ENCODE measurements at regions not wholly inside any gene's neighbourhood (a gene's known extent, or its start where the extent isn't known, plus 50 kb on each side); places are given as distances from the start of the nearest gene placed in this dataset.

DNA sequence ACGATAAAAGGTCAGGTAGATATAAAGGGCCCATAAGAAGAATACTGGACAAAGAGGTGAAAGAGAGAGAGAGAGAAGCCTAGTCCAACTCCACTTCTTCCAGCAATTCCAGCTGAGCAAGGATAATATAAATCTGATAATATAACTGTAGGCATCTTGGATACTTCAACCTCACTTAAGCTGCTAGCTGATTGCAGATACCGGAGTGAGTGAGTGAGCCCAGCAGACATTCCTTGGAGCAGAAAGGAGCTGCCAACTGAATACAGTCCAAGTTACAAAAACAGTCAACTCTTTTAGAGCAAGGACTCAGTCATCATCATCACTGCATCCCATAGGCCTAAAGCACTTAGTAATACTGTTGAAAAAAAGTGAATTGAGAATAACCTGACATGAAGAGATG is 387.6 kb downstream of the SLITRK6 start:
- H3K4me3 ChIP-seq, result no peak overlapping the region
- no peak for ATAC-seq (replicated peaks in 6 of 8)
- H3K27ac ChIP-seq, result no peak overlapping the region
- no peaks in the 10 kb centered on the region for H3K4me1 ChIP-seq (replicated peaks in 1 of 2)
- in situ Hi-C loops (cut with MboI; ENCODE audit: low pct_unique_long_range_greater_than_20kb in 2 of 9, low sequenced_read_pairs in 9 of 9, unreplicated experiment in 9 of 9), result no loop called here
- WGBS, 10 experiments, result 18 to 100% (median 86%) methylated on average over 2 of the region's 2 CpGs; no CpG with 5 or more reads in 4 of the 10 experiments

DNA sequence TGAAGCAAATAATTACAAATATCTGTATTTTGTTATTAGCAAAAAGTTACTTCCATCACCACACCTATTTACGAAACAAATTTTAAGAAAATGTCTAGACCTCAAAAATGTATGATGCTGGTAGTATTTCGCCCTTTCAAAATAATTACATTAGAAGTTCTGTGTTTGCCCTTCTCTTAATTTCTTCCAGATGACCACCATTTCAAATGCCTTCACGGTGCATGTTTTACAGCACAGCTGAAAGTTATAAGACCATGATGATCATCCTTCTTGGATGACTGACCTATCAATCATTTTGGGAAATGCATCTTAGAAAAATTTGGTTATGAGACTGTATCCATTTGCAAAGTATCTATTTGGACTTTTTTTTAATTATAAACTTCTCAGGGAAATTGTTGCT is 390.8 kb downstream of the SLITRK6 start:
- H3K27ac ChIP-seq, result no peak overlapping the region
- no peak for ATAC-seq (replicated peaks in 6 of 8)
- H3K4me3 ChIP-seq, result no peak overlapping the region
- in situ Hi-C loops (cut with MboI; ENCODE audit: low pct_unique_long_range_greater_than_20kb in 2 of 9, low sequenced_read_pairs in 9 of 9, unreplicated experiment in 9 of 9), result no loop called here
- no peaks in the 10 kb centered on the region for H3K4me1 ChIP-seq (replicated peaks in 1 of 2)
- 6 to 100% (median 93%) methylated on average over 2 to 3 of the region's 3 CpGs for WGBS, 10 experiments

DNA sequence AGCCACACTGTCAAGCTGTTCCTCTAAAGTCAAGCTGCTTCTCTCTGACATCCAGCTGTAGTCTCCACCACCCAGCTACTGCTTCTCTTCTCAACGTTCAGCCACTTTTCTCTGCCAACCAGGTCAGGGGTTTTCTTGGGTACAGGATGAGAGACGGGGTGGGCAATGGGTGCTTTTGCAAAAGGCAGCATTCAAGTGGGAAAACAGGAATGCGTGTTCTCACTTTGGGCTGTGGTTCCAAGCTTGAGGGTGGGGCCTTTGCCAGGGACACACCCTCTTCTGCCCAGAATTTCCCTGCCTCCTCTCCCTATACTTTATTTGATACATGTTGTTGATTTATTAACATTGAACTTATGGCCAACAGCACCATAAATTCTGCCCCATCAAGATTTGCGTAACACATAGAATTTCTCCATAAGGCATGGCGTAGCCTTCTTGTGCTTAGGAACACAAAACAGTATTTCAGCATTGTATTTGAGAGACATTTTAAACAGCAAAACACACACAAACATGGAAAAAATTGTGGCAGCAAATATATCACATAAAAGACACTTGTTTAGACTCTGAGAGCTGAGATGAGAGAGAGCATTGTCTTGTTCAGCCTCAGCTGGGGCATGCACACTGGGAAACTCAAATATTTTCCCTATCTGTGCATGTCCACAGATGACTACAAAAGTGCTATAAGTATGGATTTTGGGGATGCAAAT is 392.8 kb downstream of the SLITRK6 start:
- 0 to 97% (median 69%) methylated on average over 1 to 5 of the region's 5 CpGs; no CpG with 5 or more reads in 2 of the 10 experiments for WGBS, 10 experiments
- Histone ChIP-seq H3K4me1 (replicated peaks in 1 of 2) (no peaks in the 10 kb centered on the region), H3K4me3 (no peak overlapping the region), H3K27ac (no peak overlapping the region)
- ATAC-seq (replicated peaks in 6 of 8), result peak in 1 of 8 experiments; percentile 34
- in situ Hi-C loops (cut with MboI; ENCODE audit: low pct_unique_long_range_greater_than_20kb in 2 of 9, low sequenced_read_pairs in 9 of 9, unreplicated experiment in 9 of 9), result no loop called here

DNA sequence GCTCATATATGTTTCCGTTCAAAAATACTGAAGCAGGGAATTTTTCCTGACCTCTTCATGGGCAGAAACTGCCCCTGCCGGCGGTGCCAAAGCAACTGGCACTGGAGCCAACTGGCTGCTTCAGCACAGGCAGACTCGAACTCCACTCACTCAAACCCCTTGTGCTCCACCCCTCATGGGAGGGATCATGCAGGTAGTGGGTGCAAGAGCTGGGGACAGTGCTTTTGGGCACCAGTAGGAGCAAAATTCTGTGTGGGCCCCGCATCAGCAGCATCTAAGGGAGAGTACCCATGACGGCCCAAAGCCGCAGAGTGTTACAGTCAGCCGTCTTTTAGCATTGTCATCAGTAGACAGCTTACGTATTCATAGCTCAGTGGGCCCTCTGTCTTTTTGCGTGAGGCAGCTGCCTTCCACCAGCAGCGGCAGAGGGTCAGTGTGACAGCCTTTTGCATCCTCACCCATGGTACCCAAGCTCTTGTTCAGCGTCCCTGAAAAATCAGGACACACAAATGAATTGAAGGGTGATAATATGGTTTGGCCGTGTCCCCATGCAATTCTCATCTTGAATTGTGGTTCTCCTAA is 393.8 kb downstream of the SLITRK6 start:
- Histone ChIP-seq H3K27ac (no peak overlapping the region), H3K4me3 (no peak overlapping the region), H3K4me1 (replicated peaks in 1 of 2) (no peaks in the 10 kb centered on the region)
- in situ Hi-C loops (cut with MboI; ENCODE audit: low pct_unique_long_range_greater_than_20kb in 2 of 9, low sequenced_read_pairs in 9 of 9, unreplicated experiment in 9 of 9), result no loop called here
- 56 to 100% (median 80%) methylated on average over 1 to 11 of the region's 13 CpGs; no CpG with 5 or more reads in 1 of the 10 experiments for WGBS, 10 experiments
- no peak for ATAC-seq (replicated peaks in 6 of 8)

DNA sequence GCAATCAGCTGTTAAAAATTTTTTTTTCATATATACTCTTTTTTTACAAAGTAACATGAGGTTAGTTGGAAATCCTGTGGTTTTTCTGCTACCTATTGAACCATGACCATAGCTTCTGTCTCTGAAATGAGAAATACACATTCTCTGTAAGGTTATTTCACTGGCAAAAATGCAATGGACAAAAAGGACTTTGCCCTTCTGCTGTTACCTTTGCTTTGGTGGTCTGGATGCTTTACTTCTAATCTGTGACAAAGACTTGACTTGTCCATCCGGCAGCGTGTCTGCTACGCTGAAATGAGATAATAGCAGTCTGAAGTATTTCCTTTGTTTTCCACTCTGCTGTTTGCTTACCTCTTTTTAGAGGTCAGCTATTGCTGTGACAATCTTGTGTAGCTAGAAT is 412.8 kb downstream of the SLITRK6 start:
- 4 to 73% (median 30%) methylated on average over 2 to 3 of the region's 3 CpGs; no CpG with 5 or more reads in 1 of the 10 experiments for WGBS, 10 experiments
- in situ Hi-C loops (cut with MboI; ENCODE audit: low pct_unique_long_range_greater_than_20kb in 2 of 9, low sequenced_read_pairs in 9 of 9, unreplicated experiment in 9 of 9), result no loop called here

DNA sequence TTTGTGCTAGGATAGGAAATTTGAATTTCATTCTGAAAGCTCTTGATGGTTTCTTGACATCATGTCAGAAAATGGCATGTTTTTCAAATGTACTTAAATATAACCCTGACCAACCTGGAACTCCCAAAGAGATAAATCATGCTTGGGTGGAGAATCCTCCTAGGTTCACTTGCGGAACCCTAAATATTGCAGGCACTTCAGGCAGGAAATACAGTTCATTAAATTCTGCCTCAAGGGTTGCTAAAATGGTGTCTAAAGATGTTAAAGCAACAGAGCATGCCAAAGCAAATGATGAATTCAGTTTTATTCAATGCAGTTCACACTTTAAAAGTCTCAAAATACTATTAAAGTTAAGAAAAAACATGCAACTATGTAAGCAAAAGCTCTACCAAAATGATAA is 415.9 kb downstream of the SLITRK6 start:
- in situ Hi-C loops (cut with MboI; ENCODE audit: low pct_unique_long_range_greater_than_20kb in 2 of 9, low sequenced_read_pairs in 9 of 9, unreplicated experiment in 9 of 9), result no loop called here

More for the DNA sequence above, 412.8 kb downstream of the SLITRK6 start:
- no peak for ATAC-seq (replicated peaks in 6 of 8)
- H3K27ac ChIP-seq, result no peak overlapping the region
- peaks cover 0 to 5% of the 10 kb centered on the region in 2 donors for H3K4me1 ChIP-seq (replicated peaks in 1 of 2)
- no peak overlapping the region for H3K4me3 ChIP-seq

DNA sequence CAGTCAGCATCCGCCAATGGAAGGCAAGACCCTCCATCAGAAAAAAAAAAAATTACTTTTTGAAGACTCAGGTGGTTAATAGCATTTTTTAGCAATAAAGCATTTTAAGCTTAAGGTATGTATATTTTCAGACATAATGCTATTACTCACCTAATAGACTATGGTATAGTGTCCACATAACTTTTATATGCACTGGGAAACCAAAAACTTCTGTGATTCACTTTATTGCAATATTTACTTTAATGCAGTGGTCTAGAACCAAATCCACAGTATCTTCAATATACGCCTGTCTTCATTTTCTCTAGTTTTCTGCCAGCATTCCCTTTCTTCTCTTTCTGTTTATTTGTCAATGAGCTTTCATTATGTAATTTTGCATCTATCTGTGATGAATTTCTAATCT is 418.1 kb downstream of the SLITRK6 start:
- in situ Hi-C loops (cut with MboI; ENCODE audit: low pct_unique_long_range_greater_than_20kb in 2 of 9, low sequenced_read_pairs in 9 of 9, unreplicated experiment in 9 of 9), result no loop called here
- no peak for ATAC-seq (replicated peaks in 6 of 8)
- Histone ChIP-seq H3K4me1 (replicated peaks in 1 of 2) (no peaks in the 10 kb centered on the region), H3K27ac (no peak overlapping the region), H3K4me3 (no peak overlapping the region)
- 0 to 100% (median 86%) methylated on average over 1 to 2 of the region's 2 CpGs; no CpG with 5 or more reads in 1 of the 10 experiments for WGBS, 10 experiments

More for the DNA sequence above, 415.9 kb downstream of the SLITRK6 start:
- peaks cover 0 to 5% of the 10 kb centered on the region in 2 donors for H3K4me1 ChIP-seq (replicated peaks in 1 of 2)
- no peak overlapping the region for H3K4me3 ChIP-seq
- ATAC-seq (replicated peaks in 6 of 8), result no peak
- WGBS, 10 experiments, result 0 to 100% (median 100%) methylated on average over 1 of the region's 1 CpG; no CpG with 5 or more reads in 2 of the 10 experiments
- H3K27ac ChIP-seq, result no peak overlapping the region

DNA sequence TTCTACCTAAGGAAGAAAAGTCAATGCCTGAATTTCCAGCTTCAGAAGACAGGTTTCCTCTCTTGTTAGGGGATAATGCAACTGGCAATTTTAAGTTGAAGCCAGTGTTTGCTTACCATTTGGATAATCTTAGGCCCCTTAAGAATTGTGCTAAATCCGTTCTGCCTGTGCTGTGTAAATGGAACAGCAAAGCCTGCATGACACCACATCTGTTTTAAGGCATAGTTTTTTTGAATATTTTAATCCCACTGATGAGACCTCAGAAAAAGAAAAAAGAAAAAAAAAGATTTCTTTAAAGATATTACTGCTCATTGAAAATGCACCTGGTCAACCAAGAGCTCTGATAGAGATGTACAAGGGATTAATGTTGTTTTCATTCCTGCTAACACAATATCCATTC is 419.2 kb downstream of the SLITRK6 start:
- 0 to 100% (median 86%) methylated on average over 1 of the region's 1 CpG; no CpG with 5 or more reads in 3 of the 10 experiments for WGBS, 10 experiments
- Histone ChIP-seq H3K4me3 (no peak overlapping the region), H3K27ac (no peak overlapping the region), H3K4me1 (replicated peaks in 1 of 2) (no peaks in the 10 kb centered on the region)
- in situ Hi-C loops (cut with MboI; ENCODE audit: low pct_unique_long_range_greater_than_20kb in 2 of 9, low sequenced_read_pairs in 9 of 9, unreplicated experiment in 9 of 9), result no loop called here
- no peak for ATAC-seq (replicated peaks in 6 of 8)

DNA sequence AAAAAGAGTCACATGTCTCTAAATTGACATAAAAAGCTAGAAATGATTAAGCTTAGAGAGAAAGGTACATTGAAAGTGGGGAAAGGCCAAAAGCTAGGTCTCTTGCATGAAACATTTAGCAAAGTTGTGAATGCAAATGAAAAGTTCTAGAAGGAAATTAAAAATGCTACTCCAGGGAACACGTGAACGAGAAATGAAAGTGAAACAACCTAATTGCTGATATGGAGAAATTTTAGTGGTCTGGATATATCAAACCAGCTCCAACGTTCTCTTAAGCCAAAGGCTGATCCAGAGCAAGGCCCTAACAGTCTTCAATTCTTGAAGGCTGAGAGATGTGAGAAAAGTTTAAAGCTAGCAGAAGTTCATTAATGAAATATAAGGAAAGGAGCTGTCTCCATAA is 419.8 kb downstream of the SLITRK6 start:
- 0 to 89% (median 39%) methylated on average over 1 to 3 of the region's 3 CpGs for WGBS, 10 experiments
- ATAC-seq (replicated peaks in 6 of 8), result no peak
- Histone ChIP-seq H3K4me1 (replicated peaks in 1 of 2) (no peaks in the 10 kb centered on the region), H3K27ac (no peak overlapping the region), H3K4me3 (no peak overlapping the region)
- in situ Hi-C loops (cut with MboI; ENCODE audit: low pct_unique_long_range_greater_than_20kb in 2 of 9, low sequenced_read_pairs in 9 of 9, unreplicated experiment in 9 of 9), result no loop called here

DNA sequence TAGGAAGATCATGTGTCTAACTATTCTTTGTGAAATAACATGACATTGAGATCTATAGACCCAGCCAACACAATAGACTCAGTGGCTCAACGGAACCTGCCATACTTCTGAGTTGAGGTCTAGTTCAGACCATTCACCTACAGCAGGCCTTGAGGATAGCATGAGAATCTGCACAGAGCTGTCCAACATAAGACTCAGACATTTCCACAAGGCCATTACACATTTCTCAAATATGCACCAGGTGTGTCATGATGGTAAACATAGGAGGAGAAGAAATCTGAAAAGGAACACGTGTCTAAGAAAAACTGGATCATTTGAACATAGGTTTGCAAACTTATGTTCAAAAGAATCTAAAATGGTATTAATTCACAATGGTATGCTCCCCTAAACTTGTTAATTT is 421.4 kb downstream of the SLITRK6 start:
- in situ Hi-C loops (cut with MboI; ENCODE audit: low pct_unique_long_range_greater_than_20kb in 2 of 9, low sequenced_read_pairs in 9 of 9, unreplicated experiment in 9 of 9), result no loop called here
- 0 to 92% (median 80%) methylated on average over 1 to 2 of the region's 2 CpGs; no CpG with 5 or more reads in 3 of the 10 experiments for whole genome bisulfite sequencing, 10 experiments
- ATAC-seq (replicated peaks in 6 of 8), result no peak
- Histone ChIP-seq H3K4me1 (replicated peaks in 1 of 2) (no peaks in the 10 kb centered on the region), H3K27ac (no peak overlapping the region), H3K4me3 (no peak overlapping the region)

DNA sequence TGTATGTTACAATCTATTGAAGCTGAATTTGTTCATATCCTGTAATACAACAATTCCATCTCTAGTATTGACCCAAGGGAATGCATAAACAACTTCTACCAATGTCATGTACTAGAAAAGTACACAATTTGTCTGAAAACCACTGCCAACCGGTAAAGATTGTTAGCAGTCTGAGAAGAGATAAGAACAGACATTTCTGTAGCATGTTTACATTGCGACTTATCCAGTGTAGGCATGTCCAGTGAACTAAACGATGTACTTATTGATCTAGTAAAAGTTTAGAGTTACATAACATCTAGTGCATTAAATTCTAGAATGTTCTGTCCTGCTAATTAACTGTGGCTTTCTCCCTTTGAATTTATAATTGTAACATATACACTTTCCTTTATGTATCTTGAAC is 425.9 kb downstream of the SLITRK6 start:
- in situ Hi-C loops (cut with MboI; ENCODE audit: low pct_unique_long_range_greater_than_20kb in 2 of 9, low sequenced_read_pairs in 9 of 9, unreplicated experiment in 9 of 9), result no loop called here
- no peaks in the 10 kb centered on the region for H3K4me1 ChIP-seq (replicated peaks in 1 of 2)
- no peak overlapping the region for H3K27ac ChIP-seq
- ATAC-seq (replicated peaks in 6 of 8), result no peak
- no peak overlapping the region for H3K4me3 ChIP-seq
- WGBS, 10 experiments, result 0 to 100% (median 89%) methylated on average over 1 to 3 of the region's 3 CpGs

DNA sequence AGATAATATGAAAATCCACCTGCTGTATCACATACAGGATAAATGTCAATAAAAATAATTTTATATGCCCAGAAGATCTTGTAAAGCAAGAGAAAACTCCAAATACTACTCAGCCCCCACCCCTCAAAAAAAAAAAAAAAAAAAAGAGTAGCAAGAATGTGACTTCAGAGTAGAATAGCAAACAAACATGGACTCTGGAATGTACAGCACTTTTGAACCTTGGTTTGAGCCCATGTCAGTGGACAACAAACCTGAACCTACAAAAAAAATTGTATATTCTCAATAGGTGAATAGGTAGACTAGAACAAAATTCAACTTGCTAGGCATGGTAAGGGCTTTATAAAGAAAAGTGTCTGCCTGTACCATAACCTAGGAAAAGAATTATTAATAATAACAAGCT is 428.0 kb downstream of the SLITRK6 start:
- Histone ChIP-seq H3K4me1 (replicated peaks in 1 of 2) (peaks cover 0 to 3% of the 10 kb centered on the region in 2 donors), H3K27ac (no peak overlapping the region), H3K4me3 (no peak overlapping the region)
- in situ Hi-C loops (cut with MboI; ENCODE audit: low pct_unique_long_range_greater_than_20kb in 2 of 9, low sequenced_read_pairs in 9 of 9, unreplicated experiment in 9 of 9), result no loop called here
- ATAC-seq (replicated peaks in 6 of 8), result no peak

DNA sequence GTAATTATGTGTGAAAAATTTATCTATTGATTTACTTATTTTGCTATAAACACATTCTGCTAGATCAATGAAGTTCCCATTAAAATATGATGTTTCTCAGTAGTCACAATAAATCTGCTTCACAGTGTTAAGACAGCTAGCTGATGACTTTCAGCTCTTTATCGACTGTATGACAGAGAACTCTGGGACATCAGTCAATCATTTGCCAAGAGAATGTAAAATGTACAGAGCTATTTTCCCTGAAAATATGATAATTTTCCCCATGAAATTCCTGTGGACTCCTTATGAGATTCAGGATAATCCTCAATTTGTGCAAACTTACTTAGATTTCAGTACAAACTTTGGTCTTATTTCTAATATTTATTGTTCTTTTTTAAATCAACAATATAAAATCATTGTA is 430.5 kb downstream of the SLITRK6 start:
- Histone ChIP-seq H3K4me3 (no peak overlapping the region), H3K4me1 (replicated peaks in 1 of 2) (peaks cover 0 to 3% of the 10 kb centered on the region in 2 donors), H3K27ac (no peak overlapping the region)
- ATAC-seq (replicated peaks in 6 of 8), result no peak
- 0 to 92% (median 63%) methylated on average over 1 of the region's 1 CpG; no CpG with 5 or more reads in 2 of the 10 experiments for WGBS, 10 experiments
- in situ Hi-C loops (cut with MboI; ENCODE audit: low pct_unique_long_range_greater_than_20kb in 2 of 9, low sequenced_read_pairs in 9 of 9, unreplicated experiment in 9 of 9), result no loop called here

DNA sequence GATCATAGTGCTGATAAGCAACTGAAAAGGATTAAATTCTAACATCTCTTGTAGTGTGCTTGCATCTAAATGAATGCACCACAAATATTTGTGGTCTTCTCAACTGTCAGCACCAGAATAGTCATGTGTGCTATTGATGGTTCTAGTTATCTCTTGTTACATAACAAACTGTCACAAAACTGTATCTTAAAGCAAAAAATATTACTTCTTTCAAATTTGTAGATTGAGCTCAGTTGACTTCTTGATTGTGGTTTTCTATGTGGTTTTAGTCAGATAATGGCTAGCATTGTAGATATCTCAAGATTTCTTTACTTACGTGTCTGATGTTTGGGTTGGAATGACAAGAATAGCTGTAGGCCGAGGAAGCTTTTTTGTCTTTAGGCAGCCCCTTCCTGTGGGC is 431.3 kb downstream of the SLITRK6 start:
- ATAC-seq (replicated peaks in 6 of 8), result no peak
- in situ Hi-C loops (cut with MboI; ENCODE audit: low pct_unique_long_range_greater_than_20kb in 2 of 9, low sequenced_read_pairs in 9 of 9, unreplicated experiment in 9 of 9), result no loop called here
- peak overlapping the region in 1 of 2 donors; percentile 37 for H3K27ac ChIP-seq
- H3K4me3 ChIP-seq, result no peak overlapping the region
- WGBS, 10 experiments, result 14 to 100% (median 100%) methylated on average over 1 to 2 of the region's 2 CpGs; no CpG with 5 or more reads in 2 of the 10 experiments
- H3K4me1 ChIP-seq (replicated peaks in 1 of 2), result peaks cover 0 to 3% of the 10 kb centered on the region in 2 donors

All from motor neuron (in vitro differentiated cells).